ENCODE measurements at regions not wholly inside any gene's neighbourhood (a gene's known extent, or its start where the extent isn't known, plus 50 kb on each side); places are given as distances from the start of the nearest gene placed in this dataset.
"Not testable (repeated sequence)": the region's sequence is repeated elsewhere in the genome, so short reads cannot be mapped to it uniquely, and the experiment has no call there.

DNA sequence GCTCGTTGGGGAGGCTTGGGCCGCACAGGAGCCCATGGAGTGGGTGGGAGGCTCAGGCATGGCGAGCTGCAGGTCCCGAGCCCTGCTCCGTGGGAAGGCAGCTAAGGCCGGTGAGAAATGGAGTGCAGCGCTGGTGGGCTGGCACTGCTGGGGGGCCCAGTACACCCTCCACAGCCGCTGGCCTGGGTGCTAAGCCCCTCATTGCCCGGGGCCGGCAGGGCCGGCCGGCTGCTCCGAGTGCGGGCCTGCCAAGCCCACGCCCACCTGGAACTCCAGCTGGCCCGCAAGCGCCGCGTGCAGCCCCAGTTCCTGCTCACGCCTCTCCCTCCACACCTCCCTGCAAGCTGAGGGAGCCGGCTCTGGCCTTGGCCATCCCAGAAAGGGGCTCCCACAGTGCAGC lies 573.3 kb downstream of the KIF4B start:
- H2BK12ac ChIP-seq (ENCODE audit: low read depth, low read length); H2AFZ ChIP-seq (ENCODE audit: low read length); H3K79me1 ChIP-seq (ENCODE audit: low read depth, low read length); H3K4me2 ChIP-seq (ENCODE audit: insufficient read depth in 1 of 2, low read depth in 2 of 2, low read length in 2 of 2); H4K8ac ChIP-seq (ENCODE audit: extremely low read depth, insufficient read depth, low read length); H3K9ac ChIP-seq (replicated peaks in 1 of 4; ENCODE audit: extremely low read depth in 1 of 4, low read depth in 3 of 4, low read length in 3 of 4); H3K27me3 ChIP-seq (replicated peaks in 1 of 4; ENCODE audit: control insufficient read depth in 3 of 4, extremely low read depth in 1 of 4, insufficient read depth in 3 of 4, low read length in 3 of 4); H2BK15ac ChIP-seq (ENCODE audit: low read length); H4K91ac ChIP-seq (replicated peaks; ENCODE audit: insufficient read length, low read length); H3K56ac ChIP-seq (replicated peaks; ENCODE audit: insufficient read length, low read depth, low read length); DNase-seq (ENCODE audit: low read depth in 1 of 2, low spot score in 2 of 2); FAIRE-seq; H4K5ac ChIP-seq (ENCODE audit: insufficient read length, low read depth, low read length); H3K27ac ChIP-seq (ENCODE audit: low read depth, low read length); H3K36me3 ChIP-seq (ENCODE audit: control insufficient read depth in 2 of 4, insufficient read depth in 4 of 4, low read length in 3 of 4); H2BK5ac ChIP-seq (ENCODE audit: low read depth, low read length); H3K18ac ChIP-seq (ENCODE audit: extremely low read depth, low read length); POLR2A ChIA-PET (ENCODE audit: partially characterized antibody); H3K14ac ChIP-seq (ENCODE audit: insufficient read length); H3K79me2 ChIP-seq (ENCODE audit: control insufficient read depth in 1 of 2, insufficient read depth in 2 of 2, low read length in 2 of 2); H3K23me2 ChIP-seq (ENCODE audit: low read depth, low read length); H3K23ac ChIP-seq (ENCODE audit: insufficient read length); H3K4me1 ChIP-seq (replicated peaks in 1 of 4; ENCODE audit: control insufficient read depth in 3 of 4, insufficient read depth in 4 of 4, low read length in 3 of 4); H4K20me1 ChIP-seq (replicated peaks in 1 of 2; ENCODE audit: control insufficient read depth in 1 of 2, insufficient read depth in 2 of 2, low read length in 2 of 2); H3K9me3 ChIP-seq (ENCODE audit: insufficient read depth in 2 of 2, low read depth in 1 of 2, low read length in 1 of 2); CTCF ChIA-PET (ENCODE audit: partially characterized antibody); H3K4me3 ChIP-seq (ENCODE audit: extremely low read depth in 1 of 4, insufficient read depth in 2 of 4, low read depth in 3 of 4, low read length in 4 of 4); H2AK5ac ChIP-seq (ENCODE audit: low read depth, low read length); H2BK120ac ChIP-seq (replicated peaks; ENCODE audit: low read depth, low read length); H3K4ac ChIP-seq (replicated peaks; ENCODE audit: insufficient read length, low read depth, low read length); H2BK20ac ChIP-seq (ENCODE audit: low read length): not testable (repeated sequence)
- 100% methylated on average over 15 of the region's 21 CpGs; no CpG with 5 or more reads in 1 of the 2 experiments for WGBS, 2 experiments (ENCODE audit: extremely low coverage in 1 of 2, insufficient coverage in 1 of 2, insufficient read length in 1 of 2, insufficient replicate concordance in 2 of 2, low coverage in 1 of 2, low lambda C conversion rate in 2 of 2, missing lambda C conversion rate in 1 of 2)

Measured in H1 (cell line).